ENCODE measurements at regions not wholly inside any gene's neighbourhood (a gene's known extent, or its start where the extent isn't known, plus 50 kb on each side); places are given as distances from the start of the nearest gene placed in this dataset.
"Not testable (repeated sequence)": the region's sequence is repeated elsewhere in the genome, so short reads cannot be mapped to it uniquely, and the experiment has no call there.

GRCh38 chr3:64440498-64440897 lies 215.2 kb upstream of the PRICKLE2 start:
- no peak for TF ChIP-seq CTCF (conservative IDR thresholded peaks at IDR 0.05; ENCODE audit: control insufficient read depth, insufficient read depth, low read depth, low read length)
- DNase-seq (ENCODE audit: low read depth): peak; percentile 92
- H3K4me3 ChIP-seq (ENCODE audit: control insufficient read depth, low read depth, low read length): no peak overlapping the region

GRCh38 chr3:64438812-64439211 lies 213.5 kb upstream of the PRICKLE2 start:
- no peak for TF ChIP-seq CTCF (conservative IDR thresholded peaks at IDR 0.05; ENCODE audit: control insufficient read depth, insufficient read depth, low read depth, low read length)
- H3K4me3 ChIP-seq (ENCODE audit: control insufficient read depth, low read depth, low read length): no peak overlapping the region
- no peak for DNase-seq (ENCODE audit: low read depth)

- H3K4me3 ChIP-seq (ENCODE audit: control insufficient read depth, low read depth, low read length): no peak overlapping the region
- TF ChIP-seq CTCF (conservative IDR thresholded peaks at IDR 0.05; ENCODE audit: control insufficient read depth, insufficient read depth, low read depth, low read length): no peak
- DNase-seq (ENCODE audit: low read depth): no peak
These were observed 212.8 kb upstream of the PRICKLE2 start for GRCh38 chr3:64438066-64438465.

GRCh38 chr3:64437131-64437530 lies 211.9 kb upstream of the PRICKLE2 start:
- H3K4me3 ChIP-seq (ENCODE audit: control insufficient read depth, low read depth, low read length): no peak overlapping the region
- no peak for DNase-seq (ENCODE audit: low read depth)
- no peak for TF ChIP-seq CTCF (conservative IDR thresholded peaks at IDR 0.05; ENCODE audit: control insufficient read depth, insufficient read depth, low read depth, low read length)

- DNase-seq (ENCODE audit: low read depth); H3K4me3 ChIP-seq (ENCODE audit: control insufficient read depth, low read depth, low read length): not testable (repeated sequence)
These were observed 209.8 kb upstream of the PRICKLE2 start for GRCh38 chr3:64435023-64435422.

- no peak for DNase-seq (ENCODE audit: low read depth)
- no peak overlapping the region for H3K4me3 ChIP-seq (ENCODE audit: control insufficient read depth, low read depth, low read length)
- TF ChIP-seq CTCF (conservative IDR thresholded peaks at IDR 0.05; ENCODE audit: control insufficient read depth, insufficient read depth, low read depth, low read length): no peak
These were observed 207.6 kb upstream of the PRICKLE2 start for GRCh38 chr3:64432870-64433269.

GRCh38 chr3:64431526-64432091 lies 206.3 kb upstream of the PRICKLE2 start:
- DNase-seq (ENCODE audit: low read depth): peak; percentile 31
- H3K4me3 ChIP-seq (ENCODE audit: control insufficient read depth, low read depth, low read length): no peak overlapping the region
- no peak for TF ChIP-seq CTCF (conservative IDR thresholded peaks at IDR 0.05; ENCODE audit: control insufficient read depth, insufficient read depth, low read depth, low read length)

All from fibroblast of mammary gland (primary cell).